ENCODE measurements at regions not wholly inside any gene's neighbourhood (a gene's known extent, or its start where the extent isn't known, plus 50 kb on each side); places are given as distances from the start of the nearest gene placed in this dataset.
"Not testable (repeated sequence)": the region's sequence is repeated elsewhere in the genome, so short reads cannot be mapped to it uniquely, and the experiment has no call there.

- Mint-ChIP-seq H3K4me1 (no peaks in the 10 kb centered on the region), H3K27ac (no peak overlapping the region), H3K9me3 (no peaks in the 10 kb centered on the region), H3K36me3 (ENCODE audit: low read depth) (no peaks in the 10 kb centered on the region), H3K4me3 (no peak overlapping the region), H3K27me3 (no peaks in the 10 kb centered on the region)
- intact Hi-C loops (cut with micrococcal nuclease), result no loop called here
- TF ChIP-seq CTCF (IDR thresholded peaks at IDR 0.05), result no peak
- ChIA-PET CTCF (no interaction called here), POLR2A (no interaction called here)
- ATAC-seq (ENCODE audit: low read depth) (no peak), DNase-seq (no peak)
Observed at GRCh38 chr1:105437847-105438246, 1618.6 kb upstream of the PRMT6 start.

GRCh38 chr1:105442901-105443300, 1613.6 kb upstream of the PRMT6 start:
- no peak for TF ChIP-seq CTCF (IDR thresholded peaks at IDR 0.05)
- Mint-ChIP-seq H3K36me3 (ENCODE audit: low read depth) (no peaks in the 10 kb centered on the region), H3K27me3 (no peaks in the 10 kb centered on the region), H3K4me1 (no peaks in the 10 kb centered on the region), H3K4me3 (no peak overlapping the region), H3K27ac (no peak overlapping the region), H3K9me3 (peaks cover 3% of the 10 kb centered on the region)
- DNase-seq (no peak), ATAC-seq (ENCODE audit: low read depth) (no peak)
- intact Hi-C loops (cut with micrococcal nuclease), result no loop called here
- ChIA-PET CTCF (no interaction called here), POLR2A (no interaction called here)

GRCh38 chr1:105459759-105460158, 1596.7 kb upstream of the PRMT6 start:
- no peaks in the 10 kb centered on the region for H3K4me1 Mint-ChIP-seq
- no peak for DNase-seq
- no peaks in the 10 kb centered on the region for H3K36me3 Mint-ChIP-seq (ENCODE audit: low read depth)
- no peak for ATAC-seq (ENCODE audit: low read depth)
- POLR2A ChIA-PET, result no interaction called here
- CTCF ChIA-PET, result no interaction called here
- H3K9me3 Mint-ChIP-seq, result peaks cover 2% of the 10 kb centered on the region
- H3K27me3 Mint-ChIP-seq, result no peaks in the 10 kb centered on the region
- H3K27ac Mint-ChIP-seq, result no peak overlapping the region
- intact Hi-C loops (cut with micrococcal nuclease), result no loop called here
- no peak for TF ChIP-seq CTCF (IDR thresholded peaks at IDR 0.05)
- no peak overlapping the region for H3K4me3 Mint-ChIP-seq

GRCh38 chr1:105462308-105462707, 1594.2 kb upstream of the PRMT6 start:
- POLR2A ChIA-PET, result no interaction called here
- no peak overlapping the region for H3K4me3 Mint-ChIP-seq
- TF ChIP-seq CTCF (IDR thresholded peaks at IDR 0.05), result no peak

GRCh38 chr1:105467549-105467948, 1588.9 kb upstream of the PRMT6 start:
- ChIA-PET POLR2A (no interaction called here), CTCF (no interaction called here)
- Mint-ChIP-seq H3K27ac (no peak overlapping the region), H3K27me3 (no peaks in the 10 kb centered on the region), H3K4me1 (no peaks in the 10 kb centered on the region), H3K36me3 (ENCODE audit: low read depth) (no peaks in the 10 kb centered on the region), H3K4me3 (no peak overlapping the region), H3K9me3 (no peaks in the 10 kb centered on the region)
- DNase-seq (no peak), ATAC-seq (ENCODE audit: low read depth) (no peak)
- intact Hi-C loops (cut with micrococcal nuclease), result no loop called here
- TF ChIP-seq CTCF (IDR thresholded peaks at IDR 0.05), result no peak

More at GRCh38 chr1:105462308-105462707, 1594.2 kb upstream of the PRMT6 start:
- H3K36me3 Mint-ChIP-seq (ENCODE audit: low read depth), result no peaks in the 10 kb centered on the region
- intact Hi-C loops (cut with micrococcal nuclease), result no loop called here
- H3K27me3 Mint-ChIP-seq, result no peaks in the 10 kb centered on the region
- peaks cover 2% of the 10 kb centered on the region for H3K9me3 Mint-ChIP-seq
- no peak for ATAC-seq (ENCODE audit: low read depth)
- no peak for DNase-seq
- CTCF ChIA-PET, result no interaction called here
- no peaks in the 10 kb centered on the region for H3K4me1 Mint-ChIP-seq
- H3K27ac Mint-ChIP-seq, result no peak overlapping the region

- H3K4me3 Mint-ChIP-seq; H3K36me3 Mint-ChIP-seq (ENCODE audit: low read depth); intact Hi-C loops (cut with micrococcal nuclease); H3K9me3 Mint-ChIP-seq; H3K27ac Mint-ChIP-seq; H3K27me3 Mint-ChIP-seq; ATAC-seq (ENCODE audit: low read depth); H3K4me1 Mint-ChIP-seq; DNase-seq; CTCF ChIA-PET; POLR2A ChIA-PET: not testable (repeated sequence)
Observed at GRCh38 chr1:105470541-105470940, 1585.9 kb upstream of the PRMT6 start.

Data from activated B cell treated with CpG ODN at 0.5 μM for 24 hours (primary cell).